BE2C (cell line): ENCODE measurements at regions not wholly inside any gene's neighbourhood (a gene's known extent, or its start where the extent isn't known, plus 50 kb on each side); places are given as distances from the start of the nearest gene placed in this dataset.

Experiments used
- DNase-seq: peaks from one replicate; pipeline ENCODE4 v3.0.0-alpha.2; 2020
- H3K27me3 ChIP-seq: fragments of 250-450 bp; sonication (Bioruptor Pico); 2 replicates; pipeline ENCODE4 v1.5.1; 2020; ENCODE audit warnings: mild to moderate bottlenecking
- H3K36me3 ChIP-seq: fragments of 250-450 bp; sonication (Bioruptor Pico); 2 replicates; pipeline ENCODE4 v1.5.1; 2020; ENCODE audit warnings: mild to moderate bottlenecking
- H3K4me1 ChIP-seq: fragments of 250-450 bp; sonication (Bioruptor Pico); 2 replicates; pipeline ENCODE4 v1.5.1; 2020
- H3K4me3 ChIP-seq: 2 replicates; pipeline ENCODE4 v1.5.1; 2011; ENCODE audit warnings: low read depth, low read length
- H3K9me3 ChIP-seq: fragments of 250-450 bp; sonication (Bioruptor Pico); 2 replicates; pipeline ENCODE4 v1.5.1; 2020
- TF ChIP-seq, protein P1 (sequence below): IDR thresholded peaks from 2 replicates; pipeline ENCODE4 v1.5.1; 2012; ENCODE audit warnings: mild to moderate bottlenecking, low read depth, low read length

- Histone ChIP-seq H3K27me3 (peaks cover 6% of the 10 kb centered on the region; the same call in 1 of the 2 replicates), H3K4me1 (no peaks in the 10 kb centered on the region), H3K36me3 (no peaks in the 10 kb centered on the region), H3K9me3 (no peaks in the 10 kb centered on the region), H3K4me3 (no peak overlapping the region)
- TF ChIP-seq, protein P1, sequence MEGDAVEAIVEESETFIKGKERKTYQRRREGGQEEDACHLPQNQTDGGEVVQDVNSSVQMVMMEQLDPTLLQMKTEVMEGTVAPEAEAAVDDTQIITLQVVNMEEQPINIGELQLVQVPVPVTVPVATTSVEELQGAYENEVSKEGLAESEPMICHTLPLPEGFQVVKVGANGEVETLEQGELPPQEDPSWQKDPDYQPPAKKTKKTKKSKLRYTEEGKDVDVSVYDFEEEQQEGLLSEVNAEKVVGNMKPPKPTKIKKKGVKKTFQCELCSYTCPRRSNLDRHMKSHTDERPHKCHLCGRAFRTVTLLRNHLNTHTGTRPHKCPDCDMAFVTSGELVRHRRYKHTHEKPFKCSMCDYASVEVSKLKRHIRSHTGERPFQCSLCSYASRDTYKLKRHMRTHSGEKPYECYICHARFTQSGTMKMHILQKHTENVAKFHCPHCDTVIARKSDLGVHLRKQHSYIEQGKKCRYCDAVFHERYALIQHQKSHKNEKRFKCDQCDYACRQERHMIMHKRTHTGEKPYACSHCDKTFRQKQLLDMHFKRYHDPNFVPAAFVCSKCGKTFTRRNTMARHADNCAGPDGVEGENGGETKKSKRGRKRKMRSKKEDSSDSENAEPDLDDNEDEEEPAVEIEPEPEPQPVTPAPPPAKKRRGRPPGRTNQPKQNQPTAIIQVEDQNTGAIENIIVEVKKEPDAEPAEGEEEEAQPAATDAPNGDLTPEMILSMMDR = no peak
- no peak for DNase-seq
These were observed 49.8 kb upstream of the RGMA start for GRCh38 chr15:93138681-93139250.
